ENCODE measurements at regions not wholly inside any gene's neighbourhood (a gene's known extent, or its start where the extent isn't known, plus 50 kb on each side); places are given as distances from the start of the nearest gene placed in this dataset.

- Mint-ChIP-seq H3K27me3 (no peaks in the 10 kb centered on the region), H3K4me3 (ENCODE audit: low read depth) (no peak overlapping the region), H3K27ac (no peak overlapping the region), H3K9me3 (ENCODE audit: low read depth) (peaks cover 7% of the 10 kb centered on the region), H3K36me3 (ENCODE audit: insufficient read depth) (peaks cover 1% of the 10 kb centered on the region), H3K4me1 (ENCODE audit: low read depth) (no peaks in the 10 kb centered on the region)
- DNase-seq (ENCODE audit: low spot score, unreplicated experiment) = no peak
- TF ChIP-seq CTCF (IDR thresholded peaks at IDR 0.05; ENCODE audit: unreplicated experiment) = no peak
Observed at GRCh38 chr2:186342029-186342428, 144.0 kb upstream of the ZC3H15 start.

DNA sequence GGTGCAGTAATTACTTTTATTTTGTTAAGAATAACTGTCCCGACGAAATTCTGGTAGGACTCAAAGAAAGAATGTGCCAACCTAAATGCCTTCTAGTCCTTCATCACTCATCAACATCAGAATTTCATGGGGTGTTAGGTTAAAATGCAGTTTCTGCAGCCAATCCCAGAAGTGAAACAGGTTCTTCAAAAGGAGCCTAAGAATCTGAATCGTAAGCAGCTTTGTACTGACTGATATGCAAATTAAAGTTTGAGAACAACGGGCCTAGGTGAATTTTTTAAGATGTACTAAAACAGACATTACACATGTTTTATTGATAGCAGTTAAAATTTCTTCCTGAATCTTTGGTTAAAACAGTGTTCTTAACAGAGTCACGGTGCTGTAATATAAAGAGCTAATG lies 140.3 kb upstream of the ZC3H15 start:
- Mint-ChIP-seq H3K4me3 (ENCODE audit: low read depth) (no peak overlapping the region), H3K4me1 (ENCODE audit: low read depth) (peaks cover 5% of the 10 kb centered on the region), H3K9me3 (ENCODE audit: low read depth) (no peaks in the 10 kb centered on the region), H3K27ac (no peak overlapping the region), H3K36me3 (ENCODE audit: insufficient read depth) (no peaks in the 10 kb centered on the region), H3K27me3 (no peaks in the 10 kb centered on the region)
- TF ChIP-seq CTCF (IDR thresholded peaks at IDR 0.05; ENCODE audit: unreplicated experiment) = no peak
- DNase-seq (ENCODE audit: low spot score, unreplicated experiment) = no peak

GRCh38 chr2:186346216-186346615 lies 139.8 kb upstream of the ZC3H15 start:
- no peak for DNase-seq (ENCODE audit: low spot score, unreplicated experiment)
- Mint-ChIP-seq H3K27me3 (no peaks in the 10 kb centered on the region), H3K4me1 (ENCODE audit: low read depth) (peaks cover 5% of the 10 kb centered on the region), H3K9me3 (ENCODE audit: low read depth) (no peaks in the 10 kb centered on the region), H3K4me3 (ENCODE audit: low read depth) (no peak overlapping the region), H3K27ac (no peak overlapping the region), H3K36me3 (ENCODE audit: insufficient read depth) (no peaks in the 10 kb centered on the region)
- no peak for TF ChIP-seq CTCF (IDR thresholded peaks at IDR 0.05; ENCODE audit: unreplicated experiment)

DNA sequence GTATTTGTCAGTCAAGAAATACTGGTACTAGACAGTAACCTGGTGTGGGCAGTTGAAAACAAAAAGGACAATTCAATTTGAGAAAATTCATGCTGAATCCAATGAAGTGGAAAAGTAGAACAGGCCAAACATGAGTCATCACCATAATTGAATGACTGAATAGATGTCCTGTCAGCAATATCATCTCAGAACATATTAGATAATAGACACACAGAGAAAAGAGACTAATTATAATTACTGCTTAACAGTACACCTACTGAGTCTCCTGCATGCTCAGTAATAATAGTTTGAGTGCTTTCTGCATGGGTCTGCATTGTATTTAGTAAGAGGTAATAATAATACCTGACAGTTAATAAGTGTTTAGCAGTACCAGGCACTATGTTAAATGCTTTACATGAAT lies 138.6 kb upstream of the ZC3H15 start:
- Mint-ChIP-seq H3K4me3 (ENCODE audit: low read depth) (no peak overlapping the region), H3K27ac (no peak overlapping the region), H3K36me3 (ENCODE audit: insufficient read depth) (peaks cover 2% of the 10 kb centered on the region), H3K9me3 (ENCODE audit: low read depth) (peaks cover 3% of the 10 kb centered on the region), H3K4me1 (ENCODE audit: low read depth) (peaks cover 5% of the 10 kb centered on the region), H3K27me3 (no peaks in the 10 kb centered on the region)
- DNase-seq (ENCODE audit: low spot score, unreplicated experiment) = no peak
- TF ChIP-seq CTCF (IDR thresholded peaks at IDR 0.05; ENCODE audit: unreplicated experiment) = no peak

- no peak for DNase-seq (ENCODE audit: low spot score, unreplicated experiment)
- Mint-ChIP-seq H3K4me1 (ENCODE audit: low read depth) (peaks cover 5% of the 10 kb centered on the region), H3K9me3 (ENCODE audit: low read depth) (peaks cover 5% of the 10 kb centered on the region), H3K4me3 (ENCODE audit: low read depth) (no peak overlapping the region), H3K27ac (no peak overlapping the region), H3K36me3 (ENCODE audit: insufficient read depth) (peaks cover 3% of the 10 kb centered on the region), H3K27me3 (no peaks in the 10 kb centered on the region)
- no peak for TF ChIP-seq CTCF (IDR thresholded peaks at IDR 0.05; ENCODE audit: unreplicated experiment)
Observed at GRCh38 chr2:186348200-186348599, 137.9 kb upstream of the ZC3H15 start.

Data from progenitor cell of endocrine pancreas (in vitro differentiated cells).